HepG2 (cell line): ENCODE measurements at regions not wholly inside any gene's neighbourhood (a gene's known extent, or its start where the extent isn't known, plus 50 kb on each side); places are given as distances from the start of the nearest gene placed in this dataset.
A peak's percentile ranks its signal among the peaks of the same experiment; 100 is the strongest.

Experiments used
- BCLAF1 ChIP-seq: fragments of 450-650 bp; IDR thresholded peaks from 2 replicates; pipeline ENCODE4 v1.6.1; 2017; ENCODE audit warnings: mild to moderate bottlenecking
- FLYWCH1 ChIP-seq: sonication (generic); formaldehyde crosslinking; IDR thresholded peaks from 2 replicates; pipeline ENCODE4 v1.8.1; 2023; ENCODE audit warnings: mild to moderate bottlenecking, missing genetic modification reagents
- FOXM1 ChIP-seq: sonication (generic); formaldehyde crosslinking; IDR thresholded peaks from 2 replicates; pipeline ENCODE4 v1.5.0; 2020; ENCODE audit warnings: missing genetic modification reagents
- FOXP1 ChIP-seq, 2 experiments: fragments of 450-650 bp in 1 of 2; IDR thresholded peaks; 2 replicates each; pipeline ENCODE4 v1.6.1; 2017 to 2018; ENCODE audit warnings: antibody characterized with exemption in 1 of 2
- HOXA3 ChIP-seq: sonication (generic); formaldehyde crosslinking; IDR thresholded peaks from 2 replicates; pipeline ENCODE4 v1.5.0; 2020; ENCODE audit warnings: missing genetic modification reagents
- MIXL1 ChIP-seq: IDR thresholded peaks from 2 replicates; pipeline ENCODE4 v1.6.1; 2016
- NFE2L2 ChIP-seq: fragments of 150-350 bp; IDR thresholded peaks from 2 replicates; pipeline ENCODE4 v1.6.1; 2014; ENCODE audit warnings: low read length
- SCMH1 ChIP-seq: sonication (generic); formaldehyde crosslinking; IDR thresholded peaks from 2 replicates; pipeline ENCODE4 v1.9.0; 2021; ENCODE audit warnings: missing genetic modification reagents, mild to moderate bottlenecking, borderline replicate concordance
- SIN3B ChIP-seq: fragments of 150-350 bp; IDR thresholded peaks from 2 replicates; pipeline ENCODE4 v1.6.1; 2014; ENCODE audit warnings: low read length
- SP140L ChIP-seq: sonication (generic); formaldehyde crosslinking; IDR thresholded peaks from 2 replicates; pipeline ENCODE4 v1.4.0; 2020; ENCODE audit warnings: missing genetic modification reagents, borderline replicate concordance
- TEAD3 ChIP-seq: optimal IDR thresholded peaks from 2 replicates; pipeline ENCODE3; 2016; ENCODE audit warnings: borderline replicate concordance
- TRAFD1 ChIP-seq: sonication (generic); formaldehyde crosslinking; IDR thresholded peaks from 2 replicates; pipeline ENCODE4 v1.5.1; 2020; ENCODE audit warnings: missing genetic modification reagents, mild to moderate bottlenecking, borderline replicate concordance
- XBP1 ChIP-seq: sonication (generic); formaldehyde crosslinking; IDR thresholded peaks from 2 replicates; pipeline ENCODE4 v1.5.0; 2020; ENCODE audit warnings: missing genetic modification reagents
- YEATS2 ChIP-seq: sonication (generic); formaldehyde crosslinking; IDR thresholded peaks from 2 replicates; pipeline ENCODE4 v1.4.0; 2020; ENCODE audit warnings: missing genetic modification reagents, borderline replicate concordance
- ZEB1 ChIP-seq: IDR thresholded peaks from 2 replicates; pipeline ENCODE4 v1.6.1; 2012; ENCODE audit warnings: mild to moderate bottlenecking, low read depth, inconsistent platforms; ENCODE audit not compliant: insufficient replicate concordance
- ZNF230 ChIP-seq: sonication (generic); formaldehyde crosslinking; IDR thresholded peaks from 2 replicates; pipeline ENCODE4 v1.4.0; 2020; ENCODE audit warnings: mild to moderate bottlenecking, missing genetic modification reagents
- ZNF235 ChIP-seq: sonication (generic); formaldehyde crosslinking; IDR thresholded peaks from 2 replicates; pipeline ENCODE4 v1.8.1; 2023; ENCODE audit warnings: mild to moderate bottlenecking, missing genetic modification reagents, borderline replicate concordance
- ZNF564 ChIP-seq: sonication (generic); formaldehyde crosslinking; IDR thresholded peaks from 2 replicates; pipeline ENCODE4 v1.8.1; 2023; ENCODE audit warnings: mild to moderate bottlenecking, missing genetic modification reagents
- ZNF644 ChIP-seq: IDR thresholded peaks from 2 replicates; pipeline ENCODE4 v1.6.1; 2016; ENCODE audit warnings: low read depth
- ZNF713 ChIP-seq: sonication (generic); formaldehyde crosslinking; IDR thresholded peaks from 2 replicates; pipeline ENCODE4 v1.4.0; 2020; ENCODE audit warnings: mild to moderate bottlenecking, missing genetic modification reagents
- ZNF724P ChIP-seq: sonication (generic); formaldehyde crosslinking; IDR thresholded peaks from 2 replicates; pipeline ENCODE4 v1.8.0; 2022; ENCODE audit warnings: missing genetic modification reagents, borderline replicate concordance
- ZSCAN9 ChIP-seq: IDR thresholded peaks from 2 replicates; pipeline ENCODE4 v1.6.1; 2016; ENCODE audit warnings: borderline replicate concordance
- ZZZ3 ChIP-seq: sonication (generic); formaldehyde crosslinking; IDR thresholded peaks from 2 replicates; pipeline ENCODE4 v1.4.0; 2020; ENCODE audit warnings: missing genetic modification reagents, mild to moderate bottlenecking, borderline replicate concordance
- TF ChIP-seq, protein P1 (sequence below), 2 experiments: fragments of 450-650 bp in 1 of 2; sonication (generic) in 1 of 2; formaldehyde crosslinking; IDR thresholded peaks; 2 replicates each; pipeline versions ENCODE4 v1.5.0 to v1.8.0; 2020 to 2022; ENCODE audit warnings: mild to moderate bottlenecking in 1 of 2, missing genetic modification reagents in 1 of 2
- TF ChIP-seq, protein P2 (sequence below): IDR thresholded peaks from 2 replicates; pipeline ENCODE4 v1.6.1; 2016

DNA sequence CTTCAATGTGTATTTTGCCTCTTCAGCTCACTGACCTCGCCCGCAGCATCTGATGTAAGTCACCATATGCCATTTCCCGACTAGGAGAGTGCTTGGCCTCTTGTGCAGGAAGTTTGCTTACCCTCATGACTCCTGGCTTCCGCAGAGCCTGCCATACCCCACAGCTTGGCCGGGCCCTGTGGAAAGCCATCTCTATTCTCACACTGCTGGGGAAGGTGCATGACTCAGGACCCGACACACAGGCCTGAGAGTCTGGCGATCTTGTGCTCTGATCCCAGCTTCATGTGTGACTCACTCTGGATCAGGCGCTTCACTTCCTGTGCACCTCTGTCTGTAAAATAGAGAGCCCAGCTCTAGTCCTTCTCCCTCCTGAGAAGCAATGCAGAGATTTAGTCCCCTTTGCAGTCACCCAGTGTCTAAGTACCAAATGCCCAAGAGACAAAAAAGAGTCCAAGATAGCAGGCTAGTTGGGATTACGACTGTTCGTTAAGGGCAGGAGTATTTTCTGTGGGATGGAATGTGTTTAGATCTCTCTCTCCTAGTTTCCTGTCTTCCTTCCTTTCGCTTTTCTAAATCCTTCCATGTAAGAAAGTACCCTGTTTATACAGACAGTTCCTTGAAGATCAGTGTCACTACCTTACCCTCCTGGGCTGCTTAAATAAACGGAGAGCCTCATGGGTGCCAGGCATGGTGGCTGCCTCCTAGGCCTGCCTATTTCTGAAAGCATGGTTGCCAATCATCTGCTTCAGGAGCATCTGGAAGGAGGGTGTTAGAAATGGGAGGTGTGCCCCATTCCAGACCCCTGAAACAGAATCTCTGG lies 62.8 kb upstream of the KIF26B start (continued):
- TF ChIP-seq YEATS2 (CRISPR knock-in tag): peak; percentile 47; the same call in 1 of the 2 replicates
- TF ChIP-seq, protein P1, sequence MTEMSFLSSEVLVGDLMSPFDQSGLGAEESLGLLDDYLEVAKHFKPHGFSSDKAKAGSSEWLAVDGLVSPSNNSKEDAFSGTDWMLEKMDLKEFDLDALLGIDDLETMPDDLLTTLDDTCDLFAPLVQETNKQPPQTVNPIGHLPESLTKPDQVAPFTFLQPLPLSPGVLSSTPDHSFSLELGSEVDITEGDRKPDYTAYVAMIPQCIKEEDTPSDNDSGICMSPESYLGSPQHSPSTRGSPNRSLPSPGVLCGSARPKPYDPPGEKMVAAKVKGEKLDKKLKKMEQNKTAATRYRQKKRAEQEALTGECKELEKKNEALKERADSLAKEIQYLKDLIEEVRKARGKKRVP (CRISPR knock-in tag; IDR thresholded peaks at IDR 0.05): peak in 1 of 2 experiments; percentile 90; a peak in 2 of 4 replicates
- TF ChIP-seq ZEB1: no peak
- no peak for TF ChIP-seq ZNF564 (CRISPR knock-in tag)
- TF ChIP-seq BCLAF1: no peak
- TF ChIP-seq ZNF713 (CRISPR knock-in tag): no peak
- TF ChIP-seq ZZZ3 (CRISPR knock-in tag): peak; percentile 53; the same call in 1 of the 2 replicates
- TF ChIP-seq FOXM1: no peak
- no peak for TF ChIP-seq SIN3B
- peak; percentile 59; the same call in 1 of the 2 replicates for TF ChIP-seq ZSCAN9 (CRISPR knock-in tag)
- peak; percentile 79 for TF ChIP-seq MIXL1 (CRISPR knock-in tag)
- TF ChIP-seq NFE2L2: peak; percentile 31; the same call in 1 of the 2 replicates
- no peak for TF ChIP-seq SP140L (CRISPR knock-in tag)
- peak; percentile 52; the same call in 1 of the 2 replicates for TF ChIP-seq HOXA3
- TF ChIP-seq FLYWCH1 (CRISPR knock-in tag): no peak
- no peak for TF ChIP-seq XBP1 (CRISPR knock-in tag)
- no peak for TF ChIP-seq FOXP1 (IDR thresholded peaks at IDR 0.05)
- TF ChIP-seq FOXP1 (CRISPR knock-in tag; IDR thresholded peaks at IDR 0.05): peak; percentile 21; the same call in 1 of the 2 replicates
- TF ChIP-seq ZNF235 (CRISPR knock-in tag): no peak
- TF ChIP-seq ZNF230 (CRISPR knock-in tag): no peak
- TF ChIP-seq TRAFD1 (CRISPR knock-in tag): no peak
- TF ChIP-seq TEAD3 (CRISPR knock-in tag): peak; percentile 57
- TF ChIP-seq, protein P2, sequence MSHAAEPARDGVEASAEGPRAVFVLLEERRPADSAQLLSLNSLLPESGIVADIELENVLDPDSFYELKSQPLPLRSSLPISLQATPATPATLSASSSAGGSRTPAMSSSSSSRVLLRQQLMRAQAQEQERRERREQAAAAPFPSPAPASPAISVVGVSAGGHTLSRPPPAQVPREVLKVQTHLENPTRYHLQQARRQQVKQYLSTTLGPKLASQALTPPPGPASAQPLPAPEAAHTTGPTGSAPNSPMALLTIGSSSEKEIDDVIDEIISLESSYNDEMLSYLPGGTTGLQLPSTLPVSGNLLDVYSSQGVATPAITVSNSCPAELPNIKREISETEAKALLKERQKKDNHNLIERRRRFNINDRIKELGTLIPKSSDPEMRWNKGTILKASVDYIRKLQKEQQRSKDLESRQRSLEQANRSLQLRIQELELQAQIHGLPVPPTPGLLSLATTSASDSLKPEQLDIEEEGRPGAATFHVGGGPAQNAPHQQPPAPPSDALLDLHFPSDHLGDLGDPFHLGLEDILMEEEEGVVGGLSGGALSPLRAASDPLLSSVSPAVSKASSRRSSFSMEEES (CRISPR knock-in tag): peak; percentile 77
- no peak for TF ChIP-seq SCMH1 (CRISPR knock-in tag)
- no peak for TF ChIP-seq ZNF724P (CRISPR knock-in tag)
- TF ChIP-seq ZNF644 (CRISPR knock-in tag): no peak; the same call in 1 of the 2 replicates
